OCI-LY1 (cell line): ENCODE measurements at regions not wholly inside any gene's neighbourhood (a gene's known extent, or its start where the extent isn't known, plus 50 kb on each side); places are given as distances from the start of the nearest gene placed in this dataset.

ENCODE experiments used
- CTCF ChIP-seq: fragments of 200-600 bp; sonication (generic), shearing (Covaris generic); IDR thresholded peaks from 2 replicates; pipeline ENCODE4 v1.5.1; 2017; ENCODE audit warnings: mild to moderate bottlenecking, antibody characterized with exemption, low read length, moderate library complexity, mixed read lengths
- EZH2 ChIP-seq: fragments of 200-600 bp; sonication (generic), shearing (Covaris generic); IDR thresholded peaks from 2 replicates; pipeline ENCODE4 v1.8.0; 2017; ENCODE audit warnings: borderline replicate concordance, mixed run types, mild to moderate bottlenecking, antibody characterized with exemption, low read length, moderate library complexity, mixed read lengths

- TF ChIP-seq CTCF = no peak
- no peak for TF ChIP-seq EZH2
These were observed 611.1 kb downstream of the BRD1 start for GRCh38 chr22:49216579-49216978.
